Upper lobe of left lung (tissue), 4 donors: ENCODE measurements at regions not wholly inside any gene's neighbourhood (a gene's known extent, or its start where the extent isn't known, plus 50 kb on each side); places are given as distances from the start of the nearest gene placed in this dataset.

Experiments
- CTCF ChIP-seq, 6 experiments: fragments of 450-650 bp in 4 of 6; fragments of 200-600 bp in 2 of 6; sonication (generic) in 2 of 6; IDR thresholded peaks; one replicate each; pipeline ENCODE4 v1.5.1; 2016 to 2019; ENCODE audit warnings: antibody characterized with exemption in 6 of 6
- EP300 ChIP-seq, 4 donors: sonication (generic); formaldehyde crosslinking; IDR thresholded peaks; one replicate each; pipeline ENCODE4 v1.5.1; 2017; ENCODE audit warnings: antibody characterized with exemption in 4 of 4, control low read depth in 2 of 4

DNA sequence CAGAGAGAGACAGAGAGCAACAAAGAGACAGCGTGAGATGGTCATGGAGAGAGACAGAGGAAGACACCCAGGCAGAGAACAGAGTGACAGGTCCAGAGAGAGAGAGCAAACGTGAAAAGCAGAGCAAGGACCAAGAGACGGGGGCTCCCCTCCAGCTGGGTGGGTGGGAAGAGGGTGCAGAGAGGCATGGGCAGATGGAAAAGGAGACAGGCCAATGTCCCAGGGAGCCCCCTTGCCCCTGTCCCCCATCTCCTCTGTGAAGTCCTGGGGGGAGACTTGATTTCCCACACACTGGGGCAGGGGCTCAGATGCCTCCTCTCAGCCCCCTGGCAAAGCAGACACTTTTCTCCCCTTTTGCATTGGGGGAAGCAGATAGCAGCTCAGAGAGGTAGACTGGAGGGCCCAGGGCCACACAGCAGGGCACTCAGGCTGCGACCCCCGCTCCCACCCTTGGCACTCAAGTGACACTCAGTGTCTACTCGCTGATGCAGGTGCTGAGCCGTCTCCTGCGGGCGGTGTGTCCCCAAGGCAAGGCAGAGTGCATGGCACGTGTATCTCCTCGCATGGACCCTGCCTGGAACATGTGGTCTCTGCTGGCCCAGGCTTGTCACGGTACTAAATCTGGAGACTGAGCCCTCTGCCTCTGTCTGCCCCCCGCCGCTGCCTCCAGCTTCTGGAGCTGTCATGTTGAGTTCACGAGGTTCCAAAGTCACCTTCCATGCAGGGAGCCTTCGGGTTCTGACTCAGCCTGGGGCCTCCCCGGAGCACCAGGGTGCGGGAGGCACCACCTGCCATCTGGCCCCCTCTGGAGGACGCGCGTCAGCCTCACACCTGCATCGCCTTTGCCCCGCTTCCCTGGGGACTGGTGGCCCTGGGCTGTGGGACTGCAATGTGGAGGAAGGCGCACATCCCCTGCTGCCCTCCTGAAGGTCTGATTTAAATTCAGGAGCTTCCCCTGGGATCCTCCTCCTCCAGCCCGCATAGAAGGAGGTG, 215.9 kb upstream of the GSE1 start:
- TF ChIP-seq CTCF (IDR thresholded peaks at IDR 0.05) (no peak), EP300 (IDR thresholded peaks at IDR 0.05) (no peak)
